ENCODE measurements at regions not wholly inside any gene's neighbourhood (a gene's known extent, or its start where the extent isn't known, plus 50 kb on each side); places are given as distances from the start of the nearest gene placed in this dataset.

DNA sequence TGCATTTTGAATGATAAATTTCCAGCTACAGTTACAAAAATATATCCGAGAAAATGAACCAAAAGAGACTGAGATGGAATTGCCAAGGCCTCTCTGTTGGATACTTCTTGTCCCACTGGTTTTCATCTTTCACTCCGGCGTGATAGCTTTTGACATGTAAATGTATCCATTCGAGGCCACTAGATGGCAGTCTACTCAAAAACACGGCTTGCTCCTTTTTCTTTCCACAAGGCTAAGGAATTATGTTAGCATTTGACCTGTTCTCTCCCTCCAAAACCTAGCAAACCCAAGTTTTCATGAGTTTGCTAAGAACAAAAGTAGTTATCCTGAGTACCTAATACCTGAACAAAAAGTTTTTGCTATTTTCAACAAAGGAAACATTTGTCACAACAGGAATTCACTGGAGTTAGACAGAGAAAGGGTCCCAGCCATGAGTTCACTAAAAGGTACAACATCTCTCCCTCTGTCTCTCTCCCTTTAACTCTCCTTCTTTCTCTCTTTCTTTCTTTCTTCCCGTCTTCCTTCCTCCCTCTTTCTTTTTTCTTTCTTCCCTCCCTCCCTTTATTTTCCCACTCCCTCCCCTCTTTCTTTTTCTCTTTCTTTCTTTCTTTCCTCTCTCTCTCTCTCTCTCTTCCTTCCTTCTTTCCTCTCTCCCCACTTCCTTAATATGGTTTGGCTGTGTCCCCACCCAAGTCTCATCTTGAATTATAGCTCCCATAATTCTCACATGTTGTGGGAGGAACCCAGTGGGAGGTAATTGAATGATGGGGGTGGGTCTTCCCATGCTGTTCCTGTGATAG lies 207.9 kb upstream of the MYO3A start:
- TF ChIP-seq, protein P1, sequence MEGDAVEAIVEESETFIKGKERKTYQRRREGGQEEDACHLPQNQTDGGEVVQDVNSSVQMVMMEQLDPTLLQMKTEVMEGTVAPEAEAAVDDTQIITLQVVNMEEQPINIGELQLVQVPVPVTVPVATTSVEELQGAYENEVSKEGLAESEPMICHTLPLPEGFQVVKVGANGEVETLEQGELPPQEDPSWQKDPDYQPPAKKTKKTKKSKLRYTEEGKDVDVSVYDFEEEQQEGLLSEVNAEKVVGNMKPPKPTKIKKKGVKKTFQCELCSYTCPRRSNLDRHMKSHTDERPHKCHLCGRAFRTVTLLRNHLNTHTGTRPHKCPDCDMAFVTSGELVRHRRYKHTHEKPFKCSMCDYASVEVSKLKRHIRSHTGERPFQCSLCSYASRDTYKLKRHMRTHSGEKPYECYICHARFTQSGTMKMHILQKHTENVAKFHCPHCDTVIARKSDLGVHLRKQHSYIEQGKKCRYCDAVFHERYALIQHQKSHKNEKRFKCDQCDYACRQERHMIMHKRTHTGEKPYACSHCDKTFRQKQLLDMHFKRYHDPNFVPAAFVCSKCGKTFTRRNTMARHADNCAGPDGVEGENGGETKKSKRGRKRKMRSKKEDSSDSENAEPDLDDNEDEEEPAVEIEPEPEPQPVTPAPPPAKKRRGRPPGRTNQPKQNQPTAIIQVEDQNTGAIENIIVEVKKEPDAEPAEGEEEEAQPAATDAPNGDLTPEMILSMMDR (IDR thresholded peaks at IDR 0.05), result peak in 1 of 3 experiments; percentile 27
- no peak for TF ChIP-seq POLR2A (IDR thresholded peaks at IDR 0.05)
